IMR-90 (cell line): ENCODE measurements at regions not wholly inside any gene's neighbourhood (a gene's known extent, or its start where the extent isn't known, plus 50 kb on each side); places are given as distances from the start of the nearest gene placed in this dataset.

Experiments used
- ATAC-seq: fragments of 200-7000 bp; cut with Tn5 transposase; 2 replicates; pipeline ENCODE4 v1.9.1; 2020; ENCODE audit warnings: low read depth, mild to moderate bottlenecking, moderate library complexity
- BruUV-seq: library from RNA; stranded (reverse); fragments of 400-500 nt; replicated peaks from 2 replicates; lab custom pipeline; 2021; lab: Mats Ljungman, UMichigan
- CTCF ChIA-PET: fragments of 300-600 bp; formaldehyde crosslinking; extraction: SDS; loops from one replicate; lab custom pipeline; 2021; ENCODE audit warnings: antibody characterized with exemption; lab: Yijun Ruan, JAX
- POLR2A ChIA-PET: fragments of 300-600 bp; sonication (Branson Sonifier 250); formaldehyde crosslinking; loops from one replicate; lab custom pipeline; 2022; ENCODE audit warnings: antibody characterized with exemption; ENCODE audit not compliant: unreplicated experiment; lab: Charles Lee
- DNase-seq: peaks from one replicate; pipeline ENCODE4 v3.0.0; 2013
- H2AFZ ChIP-seq: replicated peaks from 2 replicates; pipeline ENCODE3; 2013; ENCODE audit warnings: low read length, mild to moderate bottlenecking; ENCODE audit not compliant: poor library complexity
- H2AK5ac ChIP-seq: 2 replicates; pipeline ENCODE4 v1.6.1; 2013; ENCODE audit warnings: low read depth, low read length, inconsistent platforms
- H2AK9ac ChIP-seq: replicated peaks from 2 replicates; pipeline ENCODE3; 2013; ENCODE audit warnings: mild to moderate bottlenecking, low read depth, low read length, moderate library complexity; ENCODE audit not compliant: poor library complexity
- H2BK120ac ChIP-seq: 2 replicates; pipeline ENCODE4 v1.6.1; 2013; ENCODE audit warnings: low read depth, low read length, inconsistent platforms
- H2BK15ac ChIP-seq: 3 replicates; pipeline ENCODE4 v1.6.1; 2013; ENCODE audit warnings: low read depth, low read length, inconsistent platforms
- H2BK20ac ChIP-seq: 2 replicates; pipeline ENCODE4 v1.6.1; 2013; ENCODE audit warnings: low read depth, mild to moderate bottlenecking, inconsistent platforms, low read length, moderate library complexity
- H2BK5ac ChIP-seq: 2 replicates; pipeline ENCODE4 v1.6.1; 2013; ENCODE audit warnings: mild to moderate bottlenecking, low read depth, low read length, inconsistent platforms; ENCODE audit not compliant: poor library complexity, severe bottlenecking
- H3K14ac ChIP-seq: replicated peaks from 2 replicates; pipeline ENCODE4 v1.6.1; 2013; ENCODE audit warnings: low read depth, low read length, inconsistent platforms
- H3K18ac ChIP-seq: 2 replicates; pipeline ENCODE4 v1.6.1; 2013; ENCODE audit warnings: low read depth, low read length, control low read depth
- H3K23ac ChIP-seq: 2 replicates; pipeline ENCODE4 v1.6.1; 2013; ENCODE audit warnings: low read depth, low read length, inconsistent platforms
- H3K27ac ChIP-seq: 2 replicates; pipeline ENCODE4 v1.5.1; 2013; ENCODE audit warnings: mild to moderate bottlenecking, control low read depth, low read length; ENCODE audit not compliant: insufficient read depth
- H3K27me3 ChIP-seq: 2 replicates; pipeline ENCODE4 v1.6.1; 2013; ENCODE audit warnings: low read length; ENCODE audit not compliant: control insufficient read depth, insufficient read depth
- H3K36me3 ChIP-seq: 2 replicates; pipeline ENCODE4 v1.6.1; 2013; ENCODE audit warnings: low read length, mixed read lengths; ENCODE audit not compliant: control insufficient read depth, insufficient read depth
- H3K4ac ChIP-seq: 2 replicates; pipeline ENCODE4 v1.6.1; 2013; ENCODE audit warnings: low read depth, low read length, inconsistent platforms
- H3K4me1 ChIP-seq: 2 replicates; pipeline ENCODE4 v1.6.1; 2013; ENCODE audit warnings: low read length, mixed read lengths; ENCODE audit not compliant: control insufficient read depth, insufficient read depth
- H3K4me2 ChIP-seq: 2 replicates; pipeline ENCODE4 v1.6.1; 2013; ENCODE audit warnings: low read depth, mild to moderate bottlenecking, control low read depth, low read length, moderate library complexity
- H3K4me3 ChIP-seq: 2 replicates; pipeline ENCODE4 v1.5.1; 2013; ENCODE audit warnings: low read depth, mild to moderate bottlenecking, control low read depth, low read length, moderate library complexity; ENCODE audit not compliant: insufficient read depth
- H3K56ac ChIP-seq: 2 replicates; pipeline ENCODE4 v1.6.1; 2013; ENCODE audit warnings: low read length, inconsistent platforms; ENCODE audit not compliant: insufficient read depth; ENCODE audit errors: extremely low read depth
- H3K79me1 ChIP-seq, 2 experiments: 2 replicates each; pipeline ENCODE4 v1.6.1; 2013; ENCODE audit warnings: low read length in 2 of 2, inconsistent platforms in 1 of 2, low read depth in 1 of 2
- H3K9ac ChIP-seq: 2 replicates; pipeline ENCODE4 v1.6.1; 2013; ENCODE audit warnings: low read depth, low read length, control low read depth
- H3K9me1 ChIP-seq: 2 replicates; pipeline ENCODE4 v1.6.1; 2013; ENCODE audit warnings: low read length, inconsistent platforms; ENCODE audit not compliant: insufficient read depth
- H3K9me3 ChIP-seq: 2 replicates; pipeline ENCODE4 v1.6.1; 2013; ENCODE audit warnings: low read length; ENCODE audit not compliant: control insufficient read depth, insufficient read depth
- H4K20me1 ChIP-seq: 2 replicates; pipeline ENCODE4 v1.6.1; 2013; ENCODE audit warnings: low read length, inconsistent platforms; ENCODE audit not compliant: insufficient read depth
- H4K5ac ChIP-seq: 2 replicates; pipeline ENCODE4 v1.6.1; 2013; ENCODE audit warnings: mild to moderate bottlenecking, low read depth, low read length, control low read depth
- H4K8ac ChIP-seq, 2 experiments: 2 replicates each; pipeline ENCODE4 v1.6.1; 2013; ENCODE audit warnings: low read depth in 2 of 2, low read length in 2 of 2, control low read depth in 1 of 2, inconsistent platforms in 1 of 2
- H4K91ac ChIP-seq: 2 replicates; pipeline ENCODE4 v1.6.1; 2013; ENCODE audit warnings: low read depth, low read length, inconsistent platforms; ENCODE audit not compliant: insufficient read depth
- BHLHE40 ChIP-seq: fragments of 150-350 bp; IDR thresholded peaks from 2 replicates; pipeline ENCODE4 v1.6.1; 2016; ENCODE audit warnings: mild to moderate bottlenecking, low read depth, low read length
- CEBPB ChIP-seq: IDR thresholded peaks from 2 replicates; pipeline ENCODE4 v1.6.1; 2012; ENCODE audit warnings: low read depth, low read length, improper control_type of control experiment
- CHD1 ChIP-seq: IDR thresholded peaks from 2 replicates; pipeline ENCODE4 v1.6.1; 2012; ENCODE audit warnings: low read depth, low read length, improper control_type of control experiment
- FOS ChIP-seq: fragments of 150-350 bp; IDR thresholded peaks from 2 replicates; pipeline ENCODE4 v1.6.1; 2016; ENCODE audit warnings: low read depth, low read length
- MAFK ChIP-seq: IDR thresholded peaks from 2 replicates; pipeline ENCODE4 v1.6.1; 2012; ENCODE audit warnings: low read depth, low read length, improper control_type of control experiment
- MAZ ChIP-seq: IDR thresholded peaks from 2 replicates; pipeline ENCODE4 v1.6.1; 2012; ENCODE audit warnings: low read depth, mild to moderate bottlenecking, low read length, improper control_type of control experiment, moderate library complexity, borderline replicate concordance
- MXI1 ChIP-seq: IDR thresholded peaks from 2 replicates; pipeline ENCODE4 v1.6.1; 2012; ENCODE audit warnings: low read depth, mild to moderate bottlenecking, low read length, moderate library complexity, borderline replicate concordance
- NFE2L2 ChIP-seq: fragments of 150-350 bp; IDR thresholded peaks from 2 replicates; pipeline ENCODE4 v1.6.1; 2016; ENCODE audit warnings: low read depth, mild to moderate bottlenecking, low read length
- POLR2A ChIP-seq: IDR thresholded peaks from 2 replicates; pipeline ENCODE4 v1.6.1; 2012; ENCODE audit warnings: mild to moderate bottlenecking, low read depth, low read length
- RAD21 ChIP-seq: IDR thresholded peaks from 2 replicates; pipeline ENCODE4 v1.6.1; 2012; ENCODE audit warnings: low read length, improper control_type of control experiment
- RCOR1 ChIP-seq: IDR thresholded peaks from 2 replicates; pipeline ENCODE4 v1.6.1; 2012; ENCODE audit warnings: mild to moderate bottlenecking, low read length, improper control_type of control experiment; ENCODE audit not compliant: insufficient replicate concordance
- RFX5 ChIP-seq: IDR thresholded peaks from 2 replicates; pipeline ENCODE4 v1.8.0; 2012; ENCODE audit warnings: low read depth, mild to moderate bottlenecking, low read length, moderate library complexity
- SMC3 ChIP-seq: fragments of 150-350 bp; IDR thresholded peaks from 2 replicates; pipeline ENCODE4 v1.6.1; 2016; ENCODE audit warnings: low read depth, mild to moderate bottlenecking, antibody characterized with exemption, low read length, moderate library complexity
- WGBS, 2 experiments: methylation state at CpG; one replicate each; pipeline versions ENCODE4 v1.1.5 to v1.1.7; 2013; ENCODE audit warnings: missing lambda C conversion rate in 2 of 2; ENCODE audit not compliant: insufficient read length in 1 of 2; ENCODE audit errors: extremely low coverage in 2 of 2; 5-methylcytosine and 5-hydroxymethylcytosine counted together
- dilution Hi-C: fragments of 300-500 bp; cut with HindIII; formaldehyde crosslinking; loops from one replicate; pipeline ENCODE4 v1.14.3; 2018; ENCODE audit warnings: low sequenced_read_pairs; ENCODE audit not compliant: unreplicated experiment
- in situ Hi-C: fragments of 300-500 bp; cut with MboI; formaldehyde crosslinking; loops from 3 replicates; pipeline ENCODE4 v1.14.3; 2019; ENCODE audit warnings: low sequenced_read_pairs, inconsistent platforms, mixed read lengths
- intact Hi-C: fragments of 100-400 bp; cut with micrococcal nuclease; formaldehyde crosslinking; loops from 2 replicates; pipeline ENCODE4 v1.10.0; 2022
- TF ChIP-seq, protein P1 (sequence below): fragments of 150-350 bp; IDR thresholded peaks from 2 replicates; pipeline ENCODE4 v1.6.1; 2016; ENCODE audit warnings: low read depth, mild to moderate bottlenecking, low read length, moderate library complexity, borderline replicate concordance
- TF ChIP-seq, protein P2 (sequence below): conservative IDR thresholded peaks from 2 replicates; pipeline ENCODE4 v1.5.1; 2012; ENCODE audit warnings: mild to moderate bottlenecking, low read depth, low read length, improper control_type of control experiment
- TF ChIP-seq, protein P3 (sequence below): fragments of 150-350 bp; IDR thresholded peaks from 2 replicates; pipeline ENCODE4 v1.6.1; 2017; ENCODE audit warnings: mild to moderate bottlenecking, antibody characterized with exemption, low read length, low read depth

DNA sequence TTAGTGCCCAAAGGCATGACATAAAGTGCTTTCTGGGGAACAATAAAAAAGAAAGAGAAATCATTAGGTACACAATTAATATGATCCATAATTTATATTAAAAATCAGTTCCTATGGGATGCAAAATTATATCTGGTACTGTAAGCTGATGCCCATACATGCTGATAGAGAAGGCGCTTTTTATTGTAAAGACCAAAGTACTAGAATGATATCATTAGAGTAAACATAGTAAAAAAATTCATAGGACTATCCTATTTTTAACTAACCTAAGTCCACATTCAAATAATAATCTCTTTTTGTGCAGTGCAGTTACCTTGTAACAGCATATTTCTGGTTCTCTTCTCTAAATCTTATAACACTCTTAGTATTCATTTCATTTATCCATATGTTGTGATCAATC, 252.2 kb downstream of the ASXL3 start:
- no peak overlapping the region for H4K8ac ChIP-seq
- H3K36me3 ChIP-seq, result no peaks in the 10 kb centered on the region
- no peak overlapping the region for H3K27ac ChIP-seq
- H4K20me1 ChIP-seq, result no peaks in the 10 kb centered on the region
- no TSS peak for BruUV-seq
- no peaks in the 10 kb centered on the region for H3K27me3 ChIP-seq
- in situ Hi-C loops, result no loop called here
- H2AFZ ChIP-seq, result no peak overlapping the region
- no peak overlapping the region for H3K23ac ChIP-seq
- ATAC-seq (no peak), DNase-seq (no peak)
- dilution Hi-C loops, result no loop called here
- no peak overlapping the region for H4K5ac ChIP-seq
- H3K4me1 ChIP-seq, result no peaks in the 10 kb centered on the region
- no peak overlapping the region for H3K56ac ChIP-seq
- intact Hi-C loops, result no loop called here
- WGBS, 2 experiments, result no CpG with 5 or more reads among the region's 1 CpG
- no peak overlapping the region for H3K4me3 ChIP-seq
- H3K4me2 ChIP-seq, result no peak overlapping the region
- H2AK9ac ChIP-seq, result no peak overlapping the region
- no peak overlapping the region for H3K4ac ChIP-seq
- no peaks in the 10 kb centered on the region for H3K79me1 ChIP-seq
- CTCF ChIA-PET, result interaction anchor here (0.6 kb wide), 1 partner anchor 87 kb away, joined by 3 read pairs; no protein-coding TSS in a partner anchor
- no peaks in the 10 kb centered on the region for H3K9me3 ChIP-seq
- no peak overlapping the region for H2BK20ac ChIP-seq
- H3K9ac ChIP-seq, result no peak overlapping the region
- POLR2A ChIA-PET, result no interaction called here
- H2AK5ac ChIP-seq, result no peak overlapping the region
- no peak overlapping the region for H4K91ac ChIP-seq
- H2BK5ac ChIP-seq, result no peak overlapping the region
- H2BK15ac ChIP-seq, result no peak overlapping the region
- no peak overlapping the region for H3K14ac ChIP-seq
- no peak overlapping the region for H2BK120ac ChIP-seq
- H3K18ac ChIP-seq, result no peak overlapping the region
- no peak for TF ChIP-seq NFE2L2
- TF ChIP-seq FOS, result no peak
- no peak for TF ChIP-seq MAZ
- TF ChIP-seq RAD21, result no peak
- no peak for TF ChIP-seq POLR2A
- TF ChIP-seq, protein P1, sequence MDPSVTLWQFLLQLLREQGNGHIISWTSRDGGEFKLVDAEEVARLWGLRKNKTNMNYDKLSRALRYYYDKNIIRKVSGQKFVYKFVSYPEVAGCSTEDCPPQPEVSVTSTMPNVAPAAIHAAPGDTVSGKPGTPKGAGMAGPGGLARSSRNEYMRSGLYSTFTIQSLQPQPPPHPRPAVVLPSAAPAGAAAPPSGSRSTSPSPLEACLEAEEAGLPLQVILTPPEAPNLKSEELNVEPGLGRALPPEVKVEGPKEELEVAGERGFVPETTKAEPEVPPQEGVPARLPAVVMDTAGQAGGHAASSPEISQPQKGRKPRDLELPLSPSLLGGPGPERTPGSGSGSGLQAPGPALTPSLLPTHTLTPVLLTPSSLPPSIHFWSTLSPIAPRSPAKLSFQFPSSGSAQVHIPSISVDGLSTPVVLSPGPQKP, result no peak
- no peak for TF ChIP-seq CEBPB
- no peak for TF ChIP-seq MAFK
- no peak for TF ChIP-seq CHD1
- TF ChIP-seq SMC3, result no peak
- no peak for TF ChIP-seq MXI1
- no peak for TF ChIP-seq RCOR1
- TF ChIP-seq, protein P2, sequence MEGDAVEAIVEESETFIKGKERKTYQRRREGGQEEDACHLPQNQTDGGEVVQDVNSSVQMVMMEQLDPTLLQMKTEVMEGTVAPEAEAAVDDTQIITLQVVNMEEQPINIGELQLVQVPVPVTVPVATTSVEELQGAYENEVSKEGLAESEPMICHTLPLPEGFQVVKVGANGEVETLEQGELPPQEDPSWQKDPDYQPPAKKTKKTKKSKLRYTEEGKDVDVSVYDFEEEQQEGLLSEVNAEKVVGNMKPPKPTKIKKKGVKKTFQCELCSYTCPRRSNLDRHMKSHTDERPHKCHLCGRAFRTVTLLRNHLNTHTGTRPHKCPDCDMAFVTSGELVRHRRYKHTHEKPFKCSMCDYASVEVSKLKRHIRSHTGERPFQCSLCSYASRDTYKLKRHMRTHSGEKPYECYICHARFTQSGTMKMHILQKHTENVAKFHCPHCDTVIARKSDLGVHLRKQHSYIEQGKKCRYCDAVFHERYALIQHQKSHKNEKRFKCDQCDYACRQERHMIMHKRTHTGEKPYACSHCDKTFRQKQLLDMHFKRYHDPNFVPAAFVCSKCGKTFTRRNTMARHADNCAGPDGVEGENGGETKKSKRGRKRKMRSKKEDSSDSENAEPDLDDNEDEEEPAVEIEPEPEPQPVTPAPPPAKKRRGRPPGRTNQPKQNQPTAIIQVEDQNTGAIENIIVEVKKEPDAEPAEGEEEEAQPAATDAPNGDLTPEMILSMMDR, result no peak
- no peak for TF ChIP-seq BHLHE40
- TF ChIP-seq, protein P3, sequence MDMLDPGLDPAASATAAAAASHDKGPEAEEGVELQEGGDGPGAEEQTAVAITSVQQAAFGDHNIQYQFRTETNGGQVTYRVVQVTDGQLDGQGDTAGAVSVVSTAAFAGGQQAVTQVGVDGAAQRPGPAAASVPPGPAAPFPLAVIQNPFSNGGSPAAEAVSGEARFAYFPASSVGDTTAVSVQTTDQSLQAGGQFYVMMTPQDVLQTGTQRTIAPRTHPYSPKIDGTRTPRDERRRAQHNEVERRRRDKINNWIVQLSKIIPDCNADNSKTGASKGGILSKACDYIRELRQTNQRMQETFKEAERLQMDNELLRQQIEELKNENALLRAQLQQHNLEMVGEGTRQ, result no peak
- no peak for TF ChIP-seq RFX5
- H3K9me1 ChIP-seq, result no peaks in the 10 kb centered on the region
